SU-DHL-6 (cell line): ENCODE measurements at regions not wholly inside any gene's neighbourhood (a gene's known extent, or its start where the extent isn't known, plus 50 kb on each side); places are given as distances from the start of the nearest gene placed in this dataset.
A peak's percentile ranks its signal among the peaks of the same experiment; 100 is the strongest.

Experiments
- H2AFZ ChIP-seq: fragments of 200-600 bp; sonication (generic); 2 replicates; pipeline ENCODE4 v1.6.1; 2014; ENCODE audit warnings: low read depth, mild to moderate bottlenecking, moderate library complexity, mixed read lengths, antibody characterized with exemption, low read length; ENCODE audit not compliant: severe bottlenecking
- H3F3A ChIP-seq: fragments of 200-600 bp; shearing (Covaris generic); 2 replicates; pipeline ENCODE4 v1.6.0; 2016; ENCODE audit warnings: antibody characterized with exemption, mild to moderate bottlenecking; ENCODE audit not compliant: insufficient read depth
- H3K27ac ChIP-seq: fragments of 200-600 bp; sonication (generic); 2 replicates; pipeline ENCODE4 v1.5.1; 2016; ENCODE audit warnings: low read depth, mild to moderate bottlenecking, low read length, moderate library complexity, mixed read lengths
- H3K27me3 ChIP-seq: fragments of 200-600 bp; sonication (generic), shearing (Covaris generic); 2 replicates; pipeline ENCODE4 v1.6.0; 2014; ENCODE audit warnings: mild to moderate bottlenecking, low read length
- H3K36me3 ChIP-seq: fragments of 200-600 bp; sonication (generic); 2 replicates; pipeline ENCODE4 v1.6.1; 2014; ENCODE audit warnings: mild to moderate bottlenecking, low read length, mixed read lengths
- H3K4me2 ChIP-seq: fragments of 300-600, 200-600 bp; shearing (Covaris generic), sonication (generic); 2 replicates; pipeline ENCODE4 v1.6.0; 2014; ENCODE audit warnings: low read length, low read depth, mild to moderate bottlenecking; ENCODE audit not compliant: poor library complexity, severe bottlenecking
- H3K4me3 ChIP-seq: fragments of 200-600 bp; sonication (generic); 2 replicates; pipeline ENCODE4 v1.5.1; 2014; ENCODE audit warnings: antibody characterized with exemption, low read length, mild to moderate bottlenecking, mixed read lengths; ENCODE audit not compliant: insufficient read depth, poor library complexity, severe bottlenecking
- H3K79me2 ChIP-seq: fragments of 200-600 bp; sonication (generic); 2 replicates; pipeline ENCODE4 v1.6.1; 2014; ENCODE audit warnings: mild to moderate bottlenecking, low read length, moderate library complexity; ENCODE audit not compliant: insufficient read depth
- H3K9ac ChIP-seq: fragments of 200-600 bp; sonication (generic); 2 replicates; pipeline ENCODE4 v1.7.0; 2014; ENCODE audit warnings: mild to moderate bottlenecking, low read length
- H3K9me2 ChIP-seq: fragments of 200-600 bp; sonication (generic); replicated peaks from 2 replicates; pipeline ENCODE4 v1.6.1; 2014; ENCODE audit warnings: low read length; ENCODE audit not compliant: insufficient read depth
- H3K9me3 ChIP-seq: fragments of 200-600 bp; sonication (generic); 2 replicates; pipeline ENCODE4 v1.6.1; 2014; ENCODE audit warnings: low read length, mixed read lengths; ENCODE audit not compliant: insufficient read depth
- H4K20me1 ChIP-seq: fragments of 200-600 bp; sonication (generic); 2 replicates; pipeline ENCODE4 v1.6.1; 2014; ENCODE audit warnings: low read depth, mild to moderate bottlenecking, antibody characterized with exemption, low read length, moderate library complexity, mixed read lengths
- CTCF ChIP-seq: fragments of 200-600 bp; sonication (generic); IDR thresholded peaks from one replicate; pipeline ENCODE4 v1.5.1; 2017; ENCODE audit warnings: antibody characterized with exemption, mild to moderate bottlenecking, low read length, moderate library complexity; ENCODE audit not compliant: insufficient read depth, poor library complexity, severe bottlenecking
- EZH2phosphoT487 ChIP-seq: fragments of 200-600 bp; sonication (generic), shearing (Covaris generic); conservative IDR thresholded peaks from 2 replicates; pipeline ENCODE4 v1.6.1; 2018; ENCODE audit warnings: mild to moderate bottlenecking, antibody characterized with exemption, low read length, moderate library complexity, mixed read lengths

GRCh38 chr18:72407048-72407447 lies 137.1 kb downstream of the CBLN2 start:
- H3K9ac ChIP-seq: no peak overlapping the region
- no peaks in the 10 kb centered on the region for H3K9me2 ChIP-seq
- peak overlapping the region; percentile 83 for H2AFZ ChIP-seq
- H3F3A ChIP-seq: no peaks in the 10 kb centered on the region
- TF ChIP-seq CTCF (no peak), EZH2phosphoT487 (no peak)
- peaks cover 4% of the 10 kb centered on the region; the same call in 1 of the 2 replicates for H3K9me3 ChIP-seq
- no peaks in the 10 kb centered on the region for H3K79me2 ChIP-seq
- H3K27ac ChIP-seq: no peak overlapping the region
- H4K20me1 ChIP-seq: no peaks in the 10 kb centered on the region
- no peaks in the 10 kb centered on the region for H3K27me3 ChIP-seq
- H3K4me3 ChIP-seq: no peak overlapping the region
- no peak overlapping the region for H3K4me2 ChIP-seq
- H3K36me3 ChIP-seq: no peaks in the 10 kb centered on the region

- TF ChIP-seq EZH2phosphoT487 (no peak), CTCF (no peak)
- H3K9me3 ChIP-seq: no peaks in the 10 kb centered on the region
- H3K4me3 ChIP-seq: no peak overlapping the region
Observed at GRCh38 chr18:72391951-72392350, 152.2 kb downstream of the CBLN2 start.

GRCh38 chr18:72391427-72391826 lies 152.7 kb downstream of the CBLN2 start:
- H3K79me2 ChIP-seq: no peaks in the 10 kb centered on the region
- H3K4me3 ChIP-seq: no peak overlapping the region
- H2AFZ ChIP-seq: no peak overlapping the region
- no peaks in the 10 kb centered on the region for H3K36me3 ChIP-seq
- no peak overlapping the region for H3K27ac ChIP-seq
- H3K9me2 ChIP-seq: no peaks in the 10 kb centered on the region
- no peaks in the 10 kb centered on the region for H4K20me1 ChIP-seq
- H3F3A ChIP-seq: no peaks in the 10 kb centered on the region
- no peak overlapping the region for H3K4me2 ChIP-seq
- no peaks in the 10 kb centered on the region for H3K9me3 ChIP-seq
- no peaks in the 10 kb centered on the region for H3K27me3 ChIP-seq
- TF ChIP-seq CTCF (no peak), EZH2phosphoT487 (no peak)
- no peak overlapping the region for H3K9ac ChIP-seq

More at GRCh38 chr18:72391951-72392350, 152.2 kb downstream of the CBLN2 start:
- no peaks in the 10 kb centered on the region for H4K20me1 ChIP-seq
- H3K79me2 ChIP-seq: no peaks in the 10 kb centered on the region
- H3K36me3 ChIP-seq: no peaks in the 10 kb centered on the region
- no peak overlapping the region for H3K4me2 ChIP-seq
- no peaks in the 10 kb centered on the region for H3K9me2 ChIP-seq
- no peaks in the 10 kb centered on the region for H3F3A ChIP-seq
- no peak overlapping the region for H2AFZ ChIP-seq
- H3K27ac ChIP-seq: no peak overlapping the region
- no peak overlapping the region for H3K9ac ChIP-seq
- H3K27me3 ChIP-seq: no peaks in the 10 kb centered on the region

GRCh38 chr18:72378016-72378415 lies 166.1 kb downstream of the CBLN2 start:
- H3K9me2 ChIP-seq: no peaks in the 10 kb centered on the region

More at GRCh38 chr18:72378016-72378415, 166.1 kb downstream of the CBLN2 start:
- Histone ChIP-seq H3K79me2 (no peaks in the 10 kb centered on the region), H3K4me2 (no peak overlapping the region), H3K27me3 (no peaks in the 10 kb centered on the region), H3K4me3 (no peak overlapping the region), H3K27ac (no peak overlapping the region), H3F3A (no peaks in the 10 kb centered on the region), H3K9ac (no peak overlapping the region), H4K20me1 (no peaks in the 10 kb centered on the region), H2AFZ (no peak overlapping the region), H3K9me3 (no peaks in the 10 kb centered on the region), H3K36me3 (no peaks in the 10 kb centered on the region)
- TF ChIP-seq EZH2phosphoT487 (no peak), CTCF (no peak)
